Activated CD4-positive, alpha-beta T cell treated with anti-CD3 and anti-CD28 coated beads, Interleukin-2, amount 10 ng/mL, durations not matched to agents 7 days and 5 days (primary cell): ENCODE measurements at regions not wholly inside any gene's neighbourhood (a gene's known extent, or its start where the extent isn't known, plus 50 kb on each side); places are given as distances from the start of the nearest gene placed in this dataset.

Experiments used
- CTCF ChIA-PET: fragments of 350-600 bp; sonication (Branson Sonifier 250); formaldehyde crosslinking; loops from one replicate; lab custom pipeline; 2021; ENCODE audit warnings: antibody characterized with exemption; lab: Charles Lee
- POLR2A ChIA-PET: fragments of 350-600 bp; sonication (Branson Sonifier 250); formaldehyde crosslinking; loops from one replicate; lab custom pipeline; 2021; ENCODE audit warnings: antibody characterized with exemption; lab: Charles Lee
- DNase-seq: peaks from one replicate; pipeline ENCODE4 v3.0.0-alpha.2; 2020
- H3K27ac Mint-ChIP-seq: one replicate; pipeline ENCODE4 v1.8.0; 2021; ENCODE audit warnings: mild to moderate bottlenecking, moderate library complexity, mixed read lengths
- H3K27me3 Mint-ChIP-seq: one replicate; pipeline ENCODE4 v1.8.0; 2021; ENCODE audit warnings: mixed read lengths
- H3K36me3 Mint-ChIP-seq: one replicate; pipeline ENCODE4 v1.8.0; 2021; ENCODE audit warnings: low read depth, mixed read lengths
- H3K4me1 Mint-ChIP-seq: one replicate; pipeline ENCODE4 v1.8.0; 2021; ENCODE audit warnings: mixed read lengths
- H3K4me3 Mint-ChIP-seq: one replicate; pipeline ENCODE4 v1.8.0; 2021; ENCODE audit warnings: mild to moderate bottlenecking, moderate library complexity, mixed read lengths
- H3K9me3 Mint-ChIP-seq: one replicate; pipeline ENCODE4 v1.8.0; 2021; ENCODE audit warnings: mixed read lengths
- microRNA-seq: library from miRNA; unstranded; fragments of <30 nt; microRNA quantifications from one replicate; pipeline ENCODE4 v1.2.0, GENCODE V29; 2021; ENCODE audit warnings: borderline microRNAs expressed, borderline replicate concordance

DNA sequence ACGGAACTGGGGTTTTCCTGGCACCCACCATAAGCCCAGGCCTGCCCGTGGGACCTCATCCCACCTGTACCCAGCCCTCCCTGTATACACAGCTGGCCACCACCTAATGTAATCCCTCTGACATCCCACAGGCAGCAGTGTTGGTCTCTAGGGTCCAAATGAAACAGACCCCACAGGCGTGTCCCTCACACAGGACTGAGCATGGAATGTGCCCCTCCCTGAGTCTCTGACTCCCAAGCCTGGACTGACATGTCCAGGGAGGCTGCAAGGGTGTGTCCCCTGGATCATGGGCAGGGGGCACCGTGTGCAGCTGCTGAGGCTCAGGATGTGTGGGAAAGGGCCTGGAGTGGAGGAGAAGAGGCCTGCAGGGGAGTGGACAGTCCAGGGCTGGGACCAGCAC is 50.6 kb upstream of the PPARA start:
- no peak for DNase-seq
- Mint-ChIP-seq H3K27me3 (no peaks in the 10 kb centered on the region), H3K4me1 (no peaks in the 10 kb centered on the region), H3K36me3 (peaks cover 2% of the 10 kb centered on the region), H3K4me3 (no peak overlapping the region), H3K9me3 (no peaks in the 10 kb centered on the region), H3K27ac (no peak overlapping the region)
- ChIA-PET CTCF (no interaction called here), POLR2A (no interaction called here)

DNA sequence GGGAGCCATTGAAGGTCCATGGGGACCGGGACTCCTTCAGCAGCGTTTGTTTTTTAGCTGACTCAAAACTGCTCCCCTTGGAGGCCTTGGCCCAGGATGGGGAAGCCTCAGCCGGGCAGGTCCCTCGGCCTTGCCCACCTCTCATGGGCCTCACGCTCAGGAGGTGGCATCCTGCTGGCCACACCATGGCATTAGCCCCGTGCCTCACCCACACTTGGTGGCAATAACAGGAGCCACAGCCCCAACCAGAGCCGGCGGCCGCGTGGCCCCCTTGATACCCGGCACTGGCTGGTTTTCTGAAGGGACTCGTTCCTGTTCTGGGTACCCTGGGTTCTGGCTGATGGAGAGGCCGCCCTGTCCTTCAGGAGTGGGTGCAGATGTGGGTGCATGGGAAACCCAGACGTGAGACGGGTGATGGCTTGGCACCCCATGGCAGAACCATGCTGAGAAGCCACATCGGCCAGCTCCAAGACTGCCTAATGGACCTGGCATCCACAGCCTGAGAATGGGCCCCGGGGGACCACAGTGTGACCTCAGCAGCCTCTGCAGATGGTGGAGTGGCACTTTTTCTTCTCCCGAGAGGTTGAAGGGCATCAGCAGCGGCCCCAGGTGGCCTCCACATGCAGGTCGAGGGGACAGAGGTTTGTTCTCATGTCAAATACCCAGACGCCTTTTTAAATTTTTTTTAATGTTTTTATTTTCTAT is 49.8 kb upstream of the PPARA start:
- CTCF ChIA-PET, result no interaction called here
- Mint-ChIP-seq H3K4me3 (no peak overlapping the region), H3K27me3 (no peaks in the 10 kb centered on the region), H3K9me3 (no peaks in the 10 kb centered on the region), H3K4me1 (no peaks in the 10 kb centered on the region), H3K27ac (no peak overlapping the region), H3K36me3 (peaks cover 2% of the 10 kb centered on the region)
- POLR2A ChIA-PET, result no interaction called here
- no peak for DNase-seq

Small RNA genes in the stretch of these regions (microRNA-seq; reads per million reads assigned to microRNA genes)
- gene MIR3619, result 1.9 reads per million
